SK-N-MC (cell line): ENCODE measurements at regions not wholly inside any gene's neighbourhood (a gene's known extent, or its start where the extent isn't known, plus 50 kb on each side); places are given as distances from the start of the nearest gene placed in this dataset.
"Not testable (repeated sequence)": the region's sequence is repeated elsewhere in the genome, so short reads cannot be mapped to it uniquely, and the experiment has no call there.

ENCODE experiments used
- DNase-seq: peaks from one replicate; pipeline ENCODE4 v3.0.0-alpha.2; 2011; ENCODE audit warnings: low read depth, low spot score
- H3K27ac ChIP-seq: fragments of 200-600 bp; sonication (generic); 2 replicates; pipeline ENCODE4 v1.5.1; 2016; ENCODE audit warnings: mixed run types
- H3K36me3 ChIP-seq: fragments of 200-600 bp; sonication (generic); 2 replicates; pipeline ENCODE4 v1.6.1; 2017; ENCODE audit warnings: antibody characterized with exemption, low read length, mixed read lengths; ENCODE audit not compliant: insufficient read depth
- H3K4me3 ChIP-seq: fragments of 200-600 bp; sonication (generic); 2 replicates; pipeline ENCODE4 v1.5.1; 2016
- H3K9ac ChIP-seq: fragments of 200-600 bp; sonication (generic); 2 replicates; pipeline ENCODE4 v1.8.0; 2017; ENCODE audit warnings: mixed run types, mixed read lengths; ENCODE audit not compliant: insufficient read length
- H3K9me3 ChIP-seq: fragments of 200-600 bp; sonication (generic); 2 replicates; pipeline ENCODE4 v1.6.1; 2017; ENCODE audit warnings: low read depth, mild to moderate bottlenecking, antibody characterized with exemption, low read length, moderate library complexity, mixed read lengths
- EZH2 ChIP-seq: fragments of 200-600 bp; sonication (generic); IDR thresholded peaks from one replicate; pipeline ENCODE4 v1.6.1; 2017; ENCODE audit warnings: antibody characterized with exemption
- FOXP2 ChIP-seq: optimal IDR thresholded peaks from 2 replicates; pipeline ENCODE3; 2011; ENCODE audit warnings: mild to moderate bottlenecking, moderate library complexity; ENCODE audit not compliant: insufficient read depth; ENCODE audit errors: extremely low read length, control extremely low read depth
- POLR2AphosphoS5 ChIP-seq: IDR thresholded peaks from 2 replicates; pipeline ENCODE4 v1.6.1; 2012; ENCODE audit warnings: mild to moderate bottlenecking, low read depth, low read length, borderline replicate concordance

- TF ChIP-seq EZH2, result no peak
- no peak for TF ChIP-seq FOXP2
- TF ChIP-seq POLR2AphosphoS5, result no peak
- no peak overlapping the region for H3K4me3 ChIP-seq
- no peaks in the 10 kb centered on the region for H3K36me3 ChIP-seq
- DNase-seq, result no peak
- no peaks in the 10 kb centered on the region for H3K9me3 ChIP-seq
- no peak overlapping the region for H3K9ac ChIP-seq
- H3K27ac ChIP-seq, result no peak overlapping the region
These were observed 253.8 kb upstream of the CNTN5 start for GRCh38 chr11:98766903-98767302.

GRCh38 chr11:98770046-98770445 lies 250.7 kb upstream of the CNTN5 start:
- H3K27ac ChIP-seq, H3K4me3 ChIP-seq, H3K9ac ChIP-seq, H3K9me3 ChIP-seq, H3K36me3 ChIP-seq, DNase-seq: not testable (repeated sequence)

GRCh38 chr11:98771791-98772190 lies 249.0 kb upstream of the CNTN5 start:
- no peaks in the 10 kb centered on the region for H3K36me3 ChIP-seq
- no peak overlapping the region for H3K27ac ChIP-seq
- H3K9me3 ChIP-seq, result no peaks in the 10 kb centered on the region; the same call in 1 of the 2 replicates
- H3K4me3 ChIP-seq, result no peak overlapping the region
- TF ChIP-seq FOXP2, result no peak
- no peak overlapping the region for H3K9ac ChIP-seq
- DNase-seq, result no peak

- Histone ChIP-seq H3K27ac (no peak overlapping the region), H3K9ac (no peak overlapping the region), H3K36me3 (no peaks in the 10 kb centered on the region), H3K9me3 (no peaks in the 10 kb centered on the region; the same call in 1 of the 2 replicates), H3K4me3 (no peak overlapping the region)
- TF ChIP-seq FOXP2, result no peak
- TF ChIP-seq EZH2, result no peak
- no peak for TF ChIP-seq POLR2AphosphoS5
- DNase-seq, result no peak
These were observed 247.9 kb upstream of the CNTN5 start for GRCh38 chr11:98772893-98773292.

- Histone ChIP-seq H3K4me3 (no peak overlapping the region), H3K27ac (no peak overlapping the region), H3K9me3 (no peaks in the 10 kb centered on the region), H3K9ac (no peak overlapping the region), H3K36me3 (no peaks in the 10 kb centered on the region)
- DNase-seq, result no peak
- no peak for TF ChIP-seq EZH2
- TF ChIP-seq POLR2AphosphoS5, result no peak
- no peak for TF ChIP-seq FOXP2
These were observed 227.5 kb upstream of the CNTN5 start for GRCh38 chr11:98793276-98793675.

- no peak overlapping the region for H3K4me3 ChIP-seq
- no peaks in the 10 kb centered on the region for H3K9me3 ChIP-seq
- H3K9ac ChIP-seq, result no peak overlapping the region
- no peak for TF ChIP-seq POLR2AphosphoS5
- TF ChIP-seq FOXP2, result no peak
- no peak for TF ChIP-seq EZH2
- no peak overlapping the region for H3K27ac ChIP-seq
- DNase-seq, result no peak
- H3K36me3 ChIP-seq, result no peaks in the 10 kb centered on the region
These were observed 222.4 kb upstream of the CNTN5 start for GRCh38 chr11:98798333-98798732.

GRCh38 chr11:98800696-98801095 lies 220.1 kb upstream of the CNTN5 start:
- TF ChIP-seq EZH2, result no peak
- no peak for TF ChIP-seq FOXP2
- TF ChIP-seq POLR2AphosphoS5, result no peak
- Histone ChIP-seq H3K36me3 (no peaks in the 10 kb centered on the region), H3K9me3 (no peaks in the 10 kb centered on the region), H3K27ac (no peak overlapping the region), H3K9ac (no peak overlapping the region), H3K4me3 (no peak overlapping the region)
- DNase-seq, result no peak

- no peak overlapping the region for H3K4me3 ChIP-seq
- TF ChIP-seq FOXP2, result no peak
- TF ChIP-seq POLR2AphosphoS5, result no peak
- TF ChIP-seq EZH2, result no peak
- no peak for DNase-seq
- no peaks in the 10 kb centered on the region for H3K36me3 ChIP-seq
- no peak overlapping the region for H3K27ac ChIP-seq
- no peak overlapping the region for H3K9ac ChIP-seq
- H3K9me3 ChIP-seq, result no peaks in the 10 kb centered on the region
These were observed 191.6 kb upstream of the CNTN5 start for GRCh38 chr11:98828986-98829708.

- Histone ChIP-seq H3K4me3 (no peak overlapping the region), H3K9ac (no peak overlapping the region), H3K27ac (no peak overlapping the region), H3K9me3 (no peaks in the 10 kb centered on the region), H3K36me3 (no peaks in the 10 kb centered on the region)
- TF ChIP-seq EZH2 (no peak), FOXP2 (no peak), POLR2AphosphoS5 (no peak)
- DNase-seq, result no peak
These were observed 190.8 kb upstream of the CNTN5 start for GRCh38 chr11:98829971-98830370.
